IMR-90 (cell line): ENCODE measurements at regions not wholly inside any gene's neighbourhood (a gene's known extent, or its start where the extent isn't known, plus 50 kb on each side); places are given as distances from the start of the nearest gene placed in this dataset.

Source experiments
- ATAC-seq: fragments of 200-7000 bp; cut with Tn5 transposase; 2 replicates; pipeline ENCODE4 v1.9.1; 2020; ENCODE audit warnings: low read depth, mild to moderate bottlenecking, moderate library complexity
- BruUV-seq: library from RNA; stranded (reverse); fragments of 400-500 nt; replicated peaks from 2 replicates; lab custom pipeline; 2021; lab: Mats Ljungman, UMichigan
- CTCF ChIA-PET: fragments of 300-600 bp; formaldehyde crosslinking; extraction: SDS; loops from one replicate; lab custom pipeline; 2021; ENCODE audit warnings: antibody characterized with exemption; lab: Yijun Ruan, JAX
- POLR2A ChIA-PET: fragments of 300-600 bp; sonication (Branson Sonifier 250); formaldehyde crosslinking; loops from one replicate; lab custom pipeline; 2022; ENCODE audit warnings: antibody characterized with exemption; ENCODE audit not compliant: unreplicated experiment; lab: Charles Lee
- DNase-seq: peaks from one replicate; pipeline ENCODE4 v3.0.0; 2013
- H2AFZ ChIP-seq: replicated peaks from 2 replicates; pipeline ENCODE3; 2013; ENCODE audit warnings: low read length, mild to moderate bottlenecking; ENCODE audit not compliant: poor library complexity
- H2AK5ac ChIP-seq: 2 replicates; pipeline ENCODE4 v1.6.1; 2013; ENCODE audit warnings: low read depth, low read length, inconsistent platforms
- H2AK9ac ChIP-seq: replicated peaks from 2 replicates; pipeline ENCODE3; 2013; ENCODE audit warnings: mild to moderate bottlenecking, low read depth, low read length, moderate library complexity; ENCODE audit not compliant: poor library complexity
- H2BK120ac ChIP-seq: 2 replicates; pipeline ENCODE4 v1.6.1; 2013; ENCODE audit warnings: low read depth, low read length, inconsistent platforms
- H2BK15ac ChIP-seq: 3 replicates; pipeline ENCODE4 v1.6.1; 2013; ENCODE audit warnings: low read depth, low read length, inconsistent platforms
- H2BK20ac ChIP-seq: 2 replicates; pipeline ENCODE4 v1.6.1; 2013; ENCODE audit warnings: low read depth, mild to moderate bottlenecking, inconsistent platforms, low read length, moderate library complexity
- H2BK5ac ChIP-seq: 2 replicates; pipeline ENCODE4 v1.6.1; 2013; ENCODE audit warnings: mild to moderate bottlenecking, low read depth, low read length, inconsistent platforms; ENCODE audit not compliant: poor library complexity, severe bottlenecking
- H3K14ac ChIP-seq: replicated peaks from 2 replicates; pipeline ENCODE4 v1.6.1; 2013; ENCODE audit warnings: low read depth, low read length, inconsistent platforms
- H3K18ac ChIP-seq: 2 replicates; pipeline ENCODE4 v1.6.1; 2013; ENCODE audit warnings: low read depth, low read length, control low read depth
- H3K23ac ChIP-seq: 2 replicates; pipeline ENCODE4 v1.6.1; 2013; ENCODE audit warnings: low read depth, low read length, inconsistent platforms
- H3K27ac ChIP-seq: 2 replicates; pipeline ENCODE4 v1.5.1; 2013; ENCODE audit warnings: mild to moderate bottlenecking, control low read depth, low read length; ENCODE audit not compliant: insufficient read depth
- H3K27me3 ChIP-seq: 2 replicates; pipeline ENCODE4 v1.6.1; 2013; ENCODE audit warnings: low read length; ENCODE audit not compliant: control insufficient read depth, insufficient read depth
- H3K36me3 ChIP-seq: 2 replicates; pipeline ENCODE4 v1.6.1; 2013; ENCODE audit warnings: low read length, mixed read lengths; ENCODE audit not compliant: control insufficient read depth, insufficient read depth
- H3K4ac ChIP-seq: 2 replicates; pipeline ENCODE4 v1.6.1; 2013; ENCODE audit warnings: low read depth, low read length, inconsistent platforms
- H3K4me1 ChIP-seq: 2 replicates; pipeline ENCODE4 v1.6.1; 2013; ENCODE audit warnings: low read length, mixed read lengths; ENCODE audit not compliant: control insufficient read depth, insufficient read depth
- H3K4me2 ChIP-seq: 2 replicates; pipeline ENCODE4 v1.6.1; 2013; ENCODE audit warnings: low read depth, mild to moderate bottlenecking, control low read depth, low read length, moderate library complexity
- H3K4me3 ChIP-seq: 2 replicates; pipeline ENCODE4 v1.5.1; 2013; ENCODE audit warnings: low read depth, mild to moderate bottlenecking, control low read depth, low read length, moderate library complexity; ENCODE audit not compliant: insufficient read depth
- H3K56ac ChIP-seq: 2 replicates; pipeline ENCODE4 v1.6.1; 2013; ENCODE audit warnings: low read length, inconsistent platforms; ENCODE audit not compliant: insufficient read depth; ENCODE audit errors: extremely low read depth
- H3K79me1 ChIP-seq, 2 experiments: 2 replicates each; pipeline ENCODE4 v1.6.1; 2013; ENCODE audit warnings: low read length in 2 of 2, inconsistent platforms in 1 of 2, low read depth in 1 of 2
- H3K9ac ChIP-seq: 2 replicates; pipeline ENCODE4 v1.6.1; 2013; ENCODE audit warnings: low read depth, low read length, control low read depth
- H3K9me1 ChIP-seq: 2 replicates; pipeline ENCODE4 v1.6.1; 2013; ENCODE audit warnings: low read length, inconsistent platforms; ENCODE audit not compliant: insufficient read depth
- H3K9me3 ChIP-seq: 2 replicates; pipeline ENCODE4 v1.6.1; 2013; ENCODE audit warnings: low read length; ENCODE audit not compliant: control insufficient read depth, insufficient read depth
- H4K20me1 ChIP-seq: 2 replicates; pipeline ENCODE4 v1.6.1; 2013; ENCODE audit warnings: low read length, inconsistent platforms; ENCODE audit not compliant: insufficient read depth
- H4K5ac ChIP-seq: 2 replicates; pipeline ENCODE4 v1.6.1; 2013; ENCODE audit warnings: mild to moderate bottlenecking, low read depth, low read length, control low read depth
- H4K8ac ChIP-seq, 2 experiments: 2 replicates each; pipeline ENCODE4 v1.6.1; 2013; ENCODE audit warnings: low read depth in 2 of 2, low read length in 2 of 2, control low read depth in 1 of 2, inconsistent platforms in 1 of 2
- H4K91ac ChIP-seq: 2 replicates; pipeline ENCODE4 v1.6.1; 2013; ENCODE audit warnings: low read depth, low read length, inconsistent platforms; ENCODE audit not compliant: insufficient read depth
- BHLHE40 ChIP-seq: fragments of 150-350 bp; IDR thresholded peaks from 2 replicates; pipeline ENCODE4 v1.6.1; 2016; ENCODE audit warnings: mild to moderate bottlenecking, low read depth, low read length
- CEBPB ChIP-seq: IDR thresholded peaks from 2 replicates; pipeline ENCODE4 v1.6.1; 2012; ENCODE audit warnings: low read depth, low read length, improper control_type of control experiment
- CHD1 ChIP-seq: IDR thresholded peaks from 2 replicates; pipeline ENCODE4 v1.6.1; 2012; ENCODE audit warnings: low read depth, low read length, improper control_type of control experiment
- FOS ChIP-seq: fragments of 150-350 bp; IDR thresholded peaks from 2 replicates; pipeline ENCODE4 v1.6.1; 2016; ENCODE audit warnings: low read depth, low read length
- MAFK ChIP-seq: IDR thresholded peaks from 2 replicates; pipeline ENCODE4 v1.6.1; 2012; ENCODE audit warnings: low read depth, low read length, improper control_type of control experiment
- MAZ ChIP-seq: IDR thresholded peaks from 2 replicates; pipeline ENCODE4 v1.6.1; 2012; ENCODE audit warnings: low read depth, mild to moderate bottlenecking, low read length, improper control_type of control experiment, moderate library complexity, borderline replicate concordance
- MXI1 ChIP-seq: IDR thresholded peaks from 2 replicates; pipeline ENCODE4 v1.6.1; 2012; ENCODE audit warnings: low read depth, mild to moderate bottlenecking, low read length, moderate library complexity, borderline replicate concordance
- NFE2L2 ChIP-seq: fragments of 150-350 bp; IDR thresholded peaks from 2 replicates; pipeline ENCODE4 v1.6.1; 2016; ENCODE audit warnings: low read depth, mild to moderate bottlenecking, low read length
- POLR2A ChIP-seq: IDR thresholded peaks from 2 replicates; pipeline ENCODE4 v1.6.1; 2012; ENCODE audit warnings: mild to moderate bottlenecking, low read depth, low read length
- RAD21 ChIP-seq: IDR thresholded peaks from 2 replicates; pipeline ENCODE4 v1.6.1; 2012; ENCODE audit warnings: low read length, improper control_type of control experiment
- RCOR1 ChIP-seq: IDR thresholded peaks from 2 replicates; pipeline ENCODE4 v1.6.1; 2012; ENCODE audit warnings: mild to moderate bottlenecking, low read length, improper control_type of control experiment; ENCODE audit not compliant: insufficient replicate concordance
- RFX5 ChIP-seq: IDR thresholded peaks from 2 replicates; pipeline ENCODE4 v1.8.0; 2012; ENCODE audit warnings: low read depth, mild to moderate bottlenecking, low read length, moderate library complexity
- SMC3 ChIP-seq: fragments of 150-350 bp; IDR thresholded peaks from 2 replicates; pipeline ENCODE4 v1.6.1; 2016; ENCODE audit warnings: low read depth, mild to moderate bottlenecking, antibody characterized with exemption, low read length, moderate library complexity
- WGBS, 2 experiments: methylation state at CpG; one replicate each; pipeline versions ENCODE4 v1.1.5 to v1.1.7; 2013; ENCODE audit warnings: missing lambda C conversion rate in 2 of 2; ENCODE audit not compliant: insufficient read length in 1 of 2; ENCODE audit errors: extremely low coverage in 2 of 2; 5-methylcytosine and 5-hydroxymethylcytosine counted together
- dilution Hi-C: fragments of 300-500 bp; cut with HindIII; formaldehyde crosslinking; loops from one replicate; pipeline ENCODE4 v1.14.3; 2018; ENCODE audit warnings: low sequenced_read_pairs; ENCODE audit not compliant: unreplicated experiment
- in situ Hi-C: fragments of 300-500 bp; cut with MboI; formaldehyde crosslinking; loops from 3 replicates; pipeline ENCODE4 v1.14.3; 2019; ENCODE audit warnings: low sequenced_read_pairs, inconsistent platforms, mixed read lengths
- intact Hi-C: fragments of 100-400 bp; cut with micrococcal nuclease; formaldehyde crosslinking; loops from 2 replicates; pipeline ENCODE4 v1.10.0; 2022
- TF ChIP-seq, protein P1 (sequence below): fragments of 150-350 bp; IDR thresholded peaks from 2 replicates; pipeline ENCODE4 v1.6.1; 2016; ENCODE audit warnings: low read depth, mild to moderate bottlenecking, low read length, moderate library complexity, borderline replicate concordance
- TF ChIP-seq, protein P2 (sequence below): conservative IDR thresholded peaks from 2 replicates; pipeline ENCODE4 v1.5.1; 2012; ENCODE audit warnings: mild to moderate bottlenecking, low read depth, low read length, improper control_type of control experiment
- TF ChIP-seq, protein P3 (sequence below): fragments of 150-350 bp; IDR thresholded peaks from 2 replicates; pipeline ENCODE4 v1.6.1; 2017; ENCODE audit warnings: mild to moderate bottlenecking, antibody characterized with exemption, low read length, low read depth

DNA sequence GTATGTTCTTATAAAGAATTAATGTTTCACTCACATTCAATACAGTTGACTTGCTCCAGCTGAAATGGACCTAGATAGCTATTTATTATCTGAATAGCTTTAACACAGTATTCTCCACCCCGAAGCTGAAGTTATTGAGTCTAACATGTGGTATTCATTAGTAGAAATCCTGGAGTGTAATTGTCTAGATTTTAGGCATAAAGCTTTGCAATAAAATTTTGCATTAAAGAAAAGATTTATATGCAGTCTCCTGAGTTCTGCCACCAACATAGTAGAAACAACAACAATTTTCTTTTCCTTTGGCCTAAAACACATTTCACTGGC, 90.2 kb upstream of the DCLK2 start:
- Histone ChIP-seq H4K91ac (no peak overlapping the region), H3K4me1 (peaks cover 3% of the 10 kb centered on the region; the same call in 1 of the 2 replicates), H3K9me3 (no peaks in the 10 kb centered on the region), H2BK120ac (no peak overlapping the region), H3K18ac (no peak overlapping the region), H3K9ac (no peak overlapping the region), H4K8ac (no peak overlapping the region), H3K9me1 (0 out of 2 replicates have a peak, but pooled peaks cover 3% of the 10 kb centered on the region), H3K14ac (no peak overlapping the region), H2BK15ac (no peak overlapping the region), H3K4ac (no peak overlapping the region), H2AFZ (no peak overlapping the region), H3K27me3 (no peaks in the 10 kb centered on the region), H3K79me1 (no peaks in the 10 kb centered on the region), H3K23ac (no peak overlapping the region), H3K4me3 (no peak overlapping the region), H4K5ac (no peak overlapping the region), H3K4me2 (no peak overlapping the region), H4K20me1 (no peaks in the 10 kb centered on the region), H3K27ac (no peak overlapping the region), H2AK9ac (no peak overlapping the region), H2AK5ac (no peak overlapping the region), H3K56ac (no peak overlapping the region), H2BK5ac (no peak overlapping the region), H2BK20ac (no peak overlapping the region), H3K36me3 (no peaks in the 10 kb centered on the region)
- POLR2A ChIA-PET: no interaction called here
- ATAC-seq (peak; percentile 24; the same call in 1 of the 2 replicates), DNase-seq (no peak)
- BruUV-seq: no TSS peak
- TF ChIP-seq POLR2A (no peak), MAFK (no peak), RAD21 (no peak), RCOR1 (no peak), MXI1 (no peak), BHLHE40 (no peak), SMC3 (no peak), CEBPB (no peak), FOS (no peak), CHD1 (no peak), MAZ (no peak), RFX5 (no peak), NFE2L2 (no peak)
- TF ChIP-seq, protein P1, sequence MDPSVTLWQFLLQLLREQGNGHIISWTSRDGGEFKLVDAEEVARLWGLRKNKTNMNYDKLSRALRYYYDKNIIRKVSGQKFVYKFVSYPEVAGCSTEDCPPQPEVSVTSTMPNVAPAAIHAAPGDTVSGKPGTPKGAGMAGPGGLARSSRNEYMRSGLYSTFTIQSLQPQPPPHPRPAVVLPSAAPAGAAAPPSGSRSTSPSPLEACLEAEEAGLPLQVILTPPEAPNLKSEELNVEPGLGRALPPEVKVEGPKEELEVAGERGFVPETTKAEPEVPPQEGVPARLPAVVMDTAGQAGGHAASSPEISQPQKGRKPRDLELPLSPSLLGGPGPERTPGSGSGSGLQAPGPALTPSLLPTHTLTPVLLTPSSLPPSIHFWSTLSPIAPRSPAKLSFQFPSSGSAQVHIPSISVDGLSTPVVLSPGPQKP: no peak
- TF ChIP-seq, protein P2, sequence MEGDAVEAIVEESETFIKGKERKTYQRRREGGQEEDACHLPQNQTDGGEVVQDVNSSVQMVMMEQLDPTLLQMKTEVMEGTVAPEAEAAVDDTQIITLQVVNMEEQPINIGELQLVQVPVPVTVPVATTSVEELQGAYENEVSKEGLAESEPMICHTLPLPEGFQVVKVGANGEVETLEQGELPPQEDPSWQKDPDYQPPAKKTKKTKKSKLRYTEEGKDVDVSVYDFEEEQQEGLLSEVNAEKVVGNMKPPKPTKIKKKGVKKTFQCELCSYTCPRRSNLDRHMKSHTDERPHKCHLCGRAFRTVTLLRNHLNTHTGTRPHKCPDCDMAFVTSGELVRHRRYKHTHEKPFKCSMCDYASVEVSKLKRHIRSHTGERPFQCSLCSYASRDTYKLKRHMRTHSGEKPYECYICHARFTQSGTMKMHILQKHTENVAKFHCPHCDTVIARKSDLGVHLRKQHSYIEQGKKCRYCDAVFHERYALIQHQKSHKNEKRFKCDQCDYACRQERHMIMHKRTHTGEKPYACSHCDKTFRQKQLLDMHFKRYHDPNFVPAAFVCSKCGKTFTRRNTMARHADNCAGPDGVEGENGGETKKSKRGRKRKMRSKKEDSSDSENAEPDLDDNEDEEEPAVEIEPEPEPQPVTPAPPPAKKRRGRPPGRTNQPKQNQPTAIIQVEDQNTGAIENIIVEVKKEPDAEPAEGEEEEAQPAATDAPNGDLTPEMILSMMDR: no peak
- TF ChIP-seq, protein P3, sequence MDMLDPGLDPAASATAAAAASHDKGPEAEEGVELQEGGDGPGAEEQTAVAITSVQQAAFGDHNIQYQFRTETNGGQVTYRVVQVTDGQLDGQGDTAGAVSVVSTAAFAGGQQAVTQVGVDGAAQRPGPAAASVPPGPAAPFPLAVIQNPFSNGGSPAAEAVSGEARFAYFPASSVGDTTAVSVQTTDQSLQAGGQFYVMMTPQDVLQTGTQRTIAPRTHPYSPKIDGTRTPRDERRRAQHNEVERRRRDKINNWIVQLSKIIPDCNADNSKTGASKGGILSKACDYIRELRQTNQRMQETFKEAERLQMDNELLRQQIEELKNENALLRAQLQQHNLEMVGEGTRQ: no peak
- WGBS, 2 experiments: no CpG with 5 or more reads among the region's 1 CpG
- dilution Hi-C loops (no loop called here), intact Hi-C loops (loop anchor here (10.0 kb wide), 1 partner anchor 1107 kb away; the partner anchor contains the start of gene RPS3A), in situ Hi-C loops (loop anchor here (10.0 kb wide), 1 partner anchor 887 kb away; no protein-coding TSS in a partner anchor)
- CTCF ChIA-PET: interaction anchor here (1.7 kb wide), 1 partner anchor 255 kb away, joined by 5 read pairs; no protein-coding TSS in a partner anchor
